Sciatic nerve (tissue), 2 donors: ENCODE measurements at regions not wholly inside any gene's neighbourhood (a gene's known extent, or its start where the extent isn't known, plus 50 kb on each side); places are given as distances from the start of the nearest gene placed in this dataset.

Experiments
- ATAC-seq: fragments of 200-7000 bp; cut with Tn5 transposase; one replicate; pipeline ENCODE4 v1.9.1; 2020; ENCODE audit warnings: mild to moderate bottlenecking, moderate library complexity
- DNase-seq: peaks from one replicate; pipeline ENCODE4 v3.0.0-alpha.2; 2020; ENCODE audit warnings: low spot score
- intact Hi-C: fragments of 100-400 bp; cut with DNase I; formaldehyde crosslinking; loops from one replicate; pipeline ENCODE4 v1.14.2; 2022
- donor health status: DM: no; HTN: no; CAD: no.
- donor health status: DM: no; HTN: no; CAD: no.

DNA sequence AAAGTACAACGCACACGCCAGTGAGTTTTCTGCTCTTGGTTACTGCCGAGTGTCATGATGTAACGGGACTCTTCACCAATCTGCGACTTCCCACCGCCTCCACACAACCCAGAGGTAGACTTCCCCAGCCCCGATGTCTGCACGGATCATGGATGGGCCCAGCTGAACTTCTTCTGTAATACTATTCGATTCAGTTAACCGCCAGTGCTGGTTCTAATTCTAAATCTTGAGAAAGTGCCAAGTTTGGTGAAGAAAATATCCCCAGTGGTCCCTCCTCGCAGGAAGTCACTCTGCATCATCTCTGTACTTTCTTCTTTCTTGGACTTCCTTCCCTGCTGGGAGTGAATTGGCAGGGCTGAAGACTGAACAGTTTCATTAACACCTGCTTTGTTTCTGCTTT lies 77.6 kb upstream of the SLC35F4 start:
- ATAC-seq (no peak), DNase-seq (no peak)
- intact Hi-C loops: no loop called here

DNA sequence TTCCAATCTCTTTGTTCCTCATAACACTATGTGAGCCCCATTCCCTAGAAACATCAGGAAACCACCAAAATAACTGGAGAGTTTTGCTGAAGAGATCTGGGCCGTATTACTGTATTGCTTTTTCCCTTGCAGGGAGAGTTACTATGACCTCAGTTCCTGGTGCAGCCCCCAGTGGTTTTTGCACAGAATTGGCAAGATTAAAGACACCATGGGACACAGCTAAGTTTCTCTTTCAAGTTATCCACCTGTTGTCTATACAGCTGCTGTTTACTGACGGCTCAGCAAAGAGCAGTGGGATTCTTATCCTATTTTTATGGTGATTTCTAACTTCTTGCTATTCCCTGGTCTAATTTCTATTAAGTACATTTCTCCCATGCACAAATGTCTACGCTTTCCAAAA lies 77.1 kb upstream of the SLC35F4 start:
- no peak for ATAC-seq
- DNase-seq: no peak
- intact Hi-C loops: no loop called here

DNA sequence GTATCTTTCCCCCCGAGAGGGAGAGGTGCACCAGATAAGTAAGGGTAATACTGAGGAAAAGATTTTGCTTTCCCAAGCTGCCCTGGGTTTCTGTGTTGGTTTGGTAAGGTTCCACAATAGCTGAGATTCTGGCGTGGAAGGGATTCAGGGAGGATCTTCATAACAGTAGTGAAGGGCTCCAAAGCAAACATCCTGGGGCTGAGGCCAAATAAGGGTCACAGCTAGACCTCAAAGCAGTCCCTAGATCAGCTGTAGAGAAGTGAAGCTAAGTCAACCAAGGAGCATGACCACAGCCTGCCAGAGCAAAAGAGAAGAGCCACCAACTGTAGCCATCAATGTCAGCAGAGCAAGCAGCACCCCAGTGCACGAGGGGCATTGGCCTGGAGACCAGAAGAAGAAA lies 73.2 kb upstream of the SLC35F4 start:
- ATAC-seq: peak; percentile 66
- intact Hi-C loops: loop anchor here (5.0 kb wide), 1 partner anchor 127 kb away; no protein-coding TSS in a partner anchor
- DNase-seq: no peak

DNA sequence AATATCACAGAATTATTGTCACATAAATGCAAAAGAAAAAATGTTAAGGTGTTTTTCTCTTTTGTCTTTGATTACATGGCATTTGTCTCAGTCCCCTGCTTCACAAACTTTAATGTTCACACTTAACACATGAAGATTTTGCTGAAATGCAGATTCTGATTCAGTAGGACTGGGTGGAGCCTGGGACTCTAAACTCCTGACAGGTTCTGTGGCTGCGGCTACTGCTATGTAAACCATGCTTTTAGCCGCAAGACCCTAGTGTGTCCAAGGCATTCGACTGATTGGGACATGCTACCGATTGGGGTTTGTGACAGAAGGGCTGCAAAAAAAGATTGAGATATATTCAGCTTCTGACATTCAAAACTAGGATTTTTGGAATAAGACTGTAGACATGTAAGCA lies 72.6 kb upstream of the SLC35F4 start:
- intact Hi-C loops: loop anchor here (5.0 kb wide), 1 partner anchor 126 kb away; no protein-coding TSS in a partner anchor
- DNase-seq: no peak
- ATAC-seq: no peak

DNA sequence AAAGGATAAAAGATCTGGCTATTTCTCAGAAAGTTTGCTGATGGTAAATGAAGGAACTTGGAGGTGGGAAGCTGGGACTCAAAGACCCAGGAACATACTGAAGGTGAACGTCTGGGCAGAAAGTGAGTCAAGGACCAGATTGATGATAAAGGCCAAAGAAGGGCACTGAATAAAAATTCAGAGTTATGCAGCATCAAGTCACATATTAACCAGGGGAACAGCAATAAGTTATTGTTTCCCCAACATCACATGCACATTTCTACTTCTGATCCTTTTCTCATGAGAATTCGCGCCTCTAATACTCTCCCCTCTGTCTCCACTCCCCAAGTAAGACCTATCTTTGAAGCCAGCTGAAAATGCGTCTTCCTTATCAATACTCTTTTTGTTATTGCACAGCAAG lies 71.8 kb upstream of the SLC35F4 start:
- ATAC-seq (no peak), DNase-seq (no peak)
- intact Hi-C loops: loop anchor here (5.0 kb wide), 1 partner anchor 125 kb away; no protein-coding TSS in a partner anchor

DNA sequence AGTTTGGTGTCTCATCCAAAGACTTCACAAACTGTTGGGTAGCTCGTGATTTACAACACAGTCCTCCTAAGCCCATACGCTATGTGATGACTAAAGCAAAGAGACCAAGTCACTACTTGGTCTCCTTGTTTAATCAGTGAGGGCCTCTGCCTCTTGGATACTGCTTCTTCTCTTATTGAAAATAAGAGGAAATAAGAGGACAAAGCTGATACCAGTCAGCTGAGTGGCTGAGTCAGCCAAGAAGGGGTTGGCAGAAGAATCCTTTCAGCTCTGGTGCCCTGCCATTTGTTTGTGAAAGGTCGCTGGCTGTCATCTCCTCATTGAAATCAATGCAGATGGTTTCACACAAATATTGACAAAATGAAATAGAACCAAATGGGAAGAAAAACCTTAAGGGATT lies 67.5 kb upstream of the SLC35F4 start:
- ATAC-seq (no peak), DNase-seq (no peak)

DNA sequence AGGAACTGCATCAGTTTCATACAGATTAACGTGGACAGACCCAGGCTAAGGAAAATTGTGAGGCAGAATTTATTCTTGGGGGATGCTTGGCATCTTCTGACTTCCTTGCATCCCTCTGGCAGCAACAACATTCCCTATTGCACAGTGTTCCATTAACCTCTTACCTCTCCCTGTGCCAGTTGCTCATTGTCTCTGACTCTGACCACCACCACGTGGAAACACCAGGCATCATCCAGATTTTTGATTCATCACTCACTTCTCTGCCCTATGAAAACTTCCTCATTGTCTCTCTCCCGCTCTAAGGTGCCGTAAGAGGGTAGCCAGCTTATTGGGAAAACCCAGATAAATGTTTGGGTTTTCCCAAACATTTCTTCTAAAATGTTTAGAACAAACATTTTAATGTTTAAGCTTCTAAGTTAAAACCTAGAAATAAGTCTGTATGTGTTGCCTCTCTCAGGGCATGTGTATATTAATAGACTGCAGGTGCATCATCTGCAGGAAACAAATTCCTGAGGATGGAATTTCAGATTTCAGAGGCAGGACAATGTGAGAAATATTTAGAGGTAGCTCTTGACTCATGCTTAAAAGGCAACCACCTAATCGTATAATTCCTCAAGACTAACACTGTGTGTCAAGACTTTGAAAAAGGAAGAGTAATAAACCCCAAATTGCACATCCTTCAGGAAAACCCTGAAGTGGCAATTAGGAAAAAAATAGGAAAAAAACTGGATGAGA lies 64.5 kb upstream of the SLC35F4 start:
- ATAC-seq: no peak
- intact Hi-C loops: no loop called here
- no peak for DNase-seq

More for the DNA sequence above, 67.5 kb upstream of the SLC35F4 start:
- intact Hi-C loops: no loop called here

DNA sequence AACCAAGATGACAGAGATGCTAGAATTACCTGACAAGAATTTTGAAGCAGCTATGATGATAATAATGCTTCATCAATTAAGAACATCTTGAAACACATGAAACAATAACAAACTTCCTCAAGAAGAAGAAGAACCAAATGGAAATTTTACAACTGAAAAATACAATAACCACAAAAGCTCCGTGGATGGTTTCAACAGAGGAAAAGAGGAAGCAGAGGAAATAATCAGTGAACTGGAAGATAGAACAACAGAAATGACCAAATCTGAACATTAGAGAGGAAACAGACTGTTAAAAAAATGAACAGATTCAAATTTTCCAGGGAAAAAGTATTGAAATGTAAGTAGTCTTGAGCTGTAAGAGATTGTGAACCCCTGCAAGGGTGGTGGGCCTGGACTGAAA lies 62.8 kb upstream of the SLC35F4 start:
- ATAC-seq: no peak
- DNase-seq: no peak
- intact Hi-C loops: no loop called here

DNA sequence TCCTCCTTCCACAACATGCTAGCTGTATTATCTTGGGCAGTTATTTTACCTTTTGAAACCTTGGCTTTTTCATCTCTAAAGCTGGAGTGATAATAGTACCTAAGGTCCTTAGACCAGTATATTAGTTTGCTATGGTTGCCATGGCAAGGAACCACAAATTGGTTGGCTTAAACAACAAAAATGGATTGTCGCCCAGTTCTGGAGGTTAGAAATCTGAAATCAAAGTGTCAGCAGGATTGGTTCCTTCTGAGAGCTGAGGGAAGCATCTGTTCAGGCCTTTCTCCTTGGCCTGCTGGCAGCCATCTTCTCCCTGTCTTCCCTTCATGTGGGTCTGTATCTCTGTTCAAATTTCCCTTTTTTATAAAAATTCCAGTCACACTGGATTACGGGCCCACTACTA lies 55.5 kb upstream of the SLC35F4 start:
- ATAC-seq: no peak
- DNase-seq: no peak
- intact Hi-C loops: no loop called here

DNA sequence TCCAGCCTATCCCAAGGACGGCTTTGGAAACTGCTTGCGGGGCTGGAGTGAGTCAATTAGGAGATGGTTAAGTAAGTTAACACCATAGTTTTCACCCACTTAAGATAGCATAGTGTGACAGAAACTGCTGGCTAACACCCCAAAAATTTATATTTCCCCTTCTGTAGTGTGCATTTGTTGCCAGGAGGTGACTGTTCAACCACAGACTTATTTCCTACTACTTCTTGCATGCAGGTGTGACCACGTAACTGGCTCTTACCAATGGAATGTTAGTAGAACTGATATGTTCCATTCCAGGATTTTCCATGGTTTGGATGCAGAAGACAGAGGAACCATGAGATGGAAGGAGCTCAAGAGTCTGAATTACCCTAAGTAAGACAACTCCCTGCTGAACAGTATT lies 52.9 kb upstream of the SLC35F4 start:
- ATAC-seq (no peak), DNase-seq (no peak)
- intact Hi-C loops: no loop called here
